ENCODE measurements at regions not wholly inside any gene's neighbourhood (a gene's known extent, or its start where the extent isn't known, plus 50 kb on each side); places are given as distances from the start of the nearest gene placed in this dataset.
A peak's percentile ranks its signal among the peaks of the same experiment; 100 is the strongest.
"Not testable (repeated sequence)": the region's sequence is repeated elsewhere in the genome, so short reads cannot be mapped to it uniquely, and the experiment has no call there.

DNA sequence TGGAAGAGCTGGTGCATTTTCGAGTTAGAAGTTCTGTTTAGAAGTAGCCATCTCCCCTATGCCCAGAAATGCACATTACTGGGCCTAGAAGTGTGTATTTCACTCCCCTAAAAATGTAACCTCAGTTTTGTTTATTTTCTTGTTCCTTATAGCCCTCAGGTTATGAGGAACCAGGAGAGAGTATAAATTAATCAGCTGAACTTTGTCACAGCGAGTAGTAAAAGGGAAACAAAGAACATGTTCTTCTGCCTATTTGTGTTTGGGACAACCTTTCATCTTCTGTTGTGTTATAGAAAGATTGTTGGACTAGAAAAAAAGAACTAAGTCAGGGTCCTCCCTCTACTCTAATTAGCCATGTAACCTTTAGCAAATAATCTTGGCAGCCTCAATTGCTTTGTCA is 160.5 kb upstream of the PDE4B start:
- no peak for DNase-seq
- Histone ChIP-seq H3K9me3 (ENCODE audit: low read depth) (no peaks in the 10 kb centered on the region), H3K9me2 (ENCODE audit: insufficient read depth) (no peaks in the 10 kb centered on the region), H3K4me2 (ENCODE audit: unreplicated experiment) (no peak overlapping the region), H2AFZ (no peak overlapping the region), H3F3A (ENCODE audit: insufficient read depth) (no peaks in the 10 kb centered on the region), H4K20me1 (ENCODE audit: insufficient read depth) (no peaks in the 10 kb centered on the region), H3K36me3 (ENCODE audit: low read depth) (no peaks in the 10 kb centered on the region), H3K27me3 (replicated peaks; ENCODE audit: insufficient read depth) (no peaks in the 10 kb centered on the region), H3K79me2 (ENCODE audit: insufficient read depth) (no peaks in the 10 kb centered on the region), H3K4me1 (ENCODE audit: insufficient read depth) (no peaks in the 10 kb centered on the region), H3K4me3 (no peak overlapping the region), H3K27ac (no peak overlapping the region), H3K9ac (no peak overlapping the region)
- TF ChIP-seq EZH2phosphoT487 (IDR thresholded peaks at IDR 0.05; ENCODE audit: insufficient read depth, low read depth) (no peak), EZH2 (IDR thresholded peaks at IDR 0.05; ENCODE audit: insufficient read depth, poor library complexity, severe bottlenecking) (no peak)
- 65 to 76% methylated on average over 2 of the region's 2 CpGs for WGBS, 2 experiments (ENCODE audit: low coverage in 1 of 2, low lambda C conversion rate in 2 of 2, missing lambda C conversion rate in 2 of 2)
- in situ Hi-C loops (cut with MboI): no loop called here

- 96 to 100% methylated on average over 1 of the region's 1 CpG for WGBS, 2 experiments (ENCODE audit: low coverage in 1 of 2, low lambda C conversion rate in 2 of 2, missing lambda C conversion rate in 2 of 2)
- Histone ChIP-seq H3K27ac (no peak overlapping the region), H3K9me3 (ENCODE audit: low read depth) (no peaks in the 10 kb centered on the region), H3K4me1 (ENCODE audit: insufficient read depth) (no peaks in the 10 kb centered on the region), H3K9me2 (ENCODE audit: insufficient read depth) (no peaks in the 10 kb centered on the region), H2AFZ (no peak overlapping the region), H3K4me2 (ENCODE audit: unreplicated experiment) (no peak overlapping the region), H3K9ac (no peak overlapping the region), H3K27me3 (replicated peaks; ENCODE audit: insufficient read depth) (no peaks in the 10 kb centered on the region), H3K79me2 (ENCODE audit: insufficient read depth) (no peaks in the 10 kb centered on the region), H3F3A (ENCODE audit: insufficient read depth) (no peaks in the 10 kb centered on the region), H4K20me1 (ENCODE audit: insufficient read depth) (no peaks in the 10 kb centered on the region), H3K4me3 (no peak overlapping the region), H3K36me3 (ENCODE audit: low read depth) (no peaks in the 10 kb centered on the region)
- TF ChIP-seq EZH2 (IDR thresholded peaks at IDR 0.05; ENCODE audit: insufficient read depth, poor library complexity, severe bottlenecking) (no peak), EZH2phosphoT487 (IDR thresholded peaks at IDR 0.05; ENCODE audit: insufficient read depth, low read depth) (no peak)
- in situ Hi-C loops (cut with MboI): no loop called here
- no peak for DNase-seq
Measured at GRCh38 chr1:65640046-65640445, 152.6 kb upstream of the PDE4B start.

DNA sequence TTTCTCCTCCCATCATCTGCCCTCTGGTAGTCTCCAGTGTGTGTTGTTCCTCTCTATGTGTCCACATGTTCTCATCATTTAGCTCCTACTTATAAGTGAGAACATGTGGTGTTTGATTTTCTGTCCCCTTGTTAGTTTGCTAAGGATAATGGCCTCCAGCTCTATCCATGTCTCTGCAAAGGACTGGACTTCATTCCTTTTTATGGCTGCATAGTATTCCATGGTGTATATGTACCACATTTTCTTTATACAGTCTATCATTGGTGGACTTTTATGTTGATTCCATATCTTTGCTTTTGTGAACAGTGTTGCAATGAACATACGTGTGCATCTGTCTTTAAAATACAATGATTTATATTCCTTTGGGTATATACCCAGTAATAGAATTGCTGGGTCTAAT is 143.5 kb upstream of the PDE4B start:
- WGBS, 2 experiments (ENCODE audit: low coverage in 1 of 2, low lambda C conversion rate in 2 of 2, missing lambda C conversion rate in 2 of 2): 55 to 70% methylated on average over 1 of the region's 1 CpG
- H2AFZ ChIP-seq; DNase-seq; H3F3A ChIP-seq (ENCODE audit: insufficient read depth); H4K20me1 ChIP-seq (ENCODE audit: insufficient read depth); in situ Hi-C loops (cut with MboI); H3K4me3 ChIP-seq; H3K79me2 ChIP-seq (ENCODE audit: insufficient read depth); H3K9me2 ChIP-seq (ENCODE audit: insufficient read depth); H3K4me2 ChIP-seq (ENCODE audit: unreplicated experiment); H3K36me3 ChIP-seq (ENCODE audit: low read depth); H3K27me3 ChIP-seq (replicated peaks; ENCODE audit: insufficient read depth); H3K9me3 ChIP-seq (ENCODE audit: low read depth); H3K4me1 ChIP-seq (ENCODE audit: insufficient read depth); H3K9ac ChIP-seq; H3K27ac ChIP-seq: not testable (repeated sequence)

DNA sequence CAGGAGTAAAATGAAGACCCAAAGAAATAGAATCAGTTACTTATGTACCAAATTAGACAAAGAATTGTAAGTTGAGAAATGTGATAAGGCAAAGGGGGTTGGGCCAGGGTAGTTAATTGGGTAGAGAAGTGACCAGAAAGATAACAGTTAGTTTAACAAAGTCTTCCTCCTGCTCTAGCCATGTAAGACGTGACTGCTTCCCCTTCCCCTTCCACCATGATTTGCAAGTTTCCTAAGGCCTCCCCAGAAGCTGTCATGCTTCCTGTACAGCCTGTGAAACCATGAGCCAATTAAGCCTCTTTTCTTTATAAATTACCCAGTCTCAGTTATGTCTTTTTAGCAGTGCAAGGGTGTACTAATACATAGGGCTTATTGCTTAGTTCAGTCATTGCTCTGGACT is 142.0 kb upstream of the PDE4B start:
- H3K27ac ChIP-seq: no peak overlapping the region
- no peaks in the 10 kb centered on the region for H3K79me2 ChIP-seq (ENCODE audit: insufficient read depth)
- H4K20me1 ChIP-seq (ENCODE audit: insufficient read depth): no peaks in the 10 kb centered on the region
- H2AFZ ChIP-seq: no peak overlapping the region
- H3K4me3 ChIP-seq: no peak overlapping the region
- TF ChIP-seq EZH2phosphoT487 (IDR thresholded peaks at IDR 0.05; ENCODE audit: insufficient read depth, low read depth) (no peak), EZH2 (IDR thresholded peaks at IDR 0.05; ENCODE audit: insufficient read depth, poor library complexity, severe bottlenecking) (no peak)
- no peaks in the 10 kb centered on the region for H3K36me3 ChIP-seq (ENCODE audit: low read depth)
- DNase-seq: no peak
- no peak overlapping the region for H3K4me2 ChIP-seq (ENCODE audit: unreplicated experiment)
- no peaks in the 10 kb centered on the region for H3F3A ChIP-seq (ENCODE audit: insufficient read depth)
- no peaks in the 10 kb centered on the region for H3K9me3 ChIP-seq (ENCODE audit: low read depth)
- H3K4me1 ChIP-seq (ENCODE audit: insufficient read depth): no peaks in the 10 kb centered on the region
- H3K27me3 ChIP-seq (replicated peaks; ENCODE audit: insufficient read depth): 0 out of 2 replicates have a peak, but pooled peaks cover 12% of the 10 kb centered on the region
- whole genome bisulfite sequencing, 2 experiments (ENCODE audit: low coverage in 1 of 2, low lambda C conversion rate in 2 of 2, missing lambda C conversion rate in 2 of 2): 60 to 61% methylated on average over 1 of the region's 1 CpG
- H3K9ac ChIP-seq: no peak overlapping the region
- in situ Hi-C loops (cut with MboI): no loop called here
- H3K9me2 ChIP-seq (ENCODE audit: insufficient read depth): no peaks in the 10 kb centered on the region

DNA sequence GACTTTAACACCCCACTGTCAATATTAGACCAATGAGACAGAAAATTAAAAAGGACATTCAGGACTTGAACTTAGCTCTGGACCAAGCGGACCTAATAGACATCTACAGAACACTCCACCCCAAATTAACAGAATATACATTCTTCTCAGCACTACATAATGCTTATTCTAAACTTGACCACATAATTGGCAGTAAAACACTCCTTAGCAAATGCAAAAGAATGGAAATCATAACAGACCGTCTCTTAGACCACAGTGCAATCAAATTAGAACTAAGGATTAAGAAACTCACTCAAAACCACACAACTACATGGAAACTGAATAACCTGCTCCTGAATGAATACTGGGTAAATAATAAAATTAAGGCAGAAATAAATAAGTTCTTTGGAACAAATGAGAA is 138.2 kb upstream of the PDE4B start:
- H3F3A ChIP-seq (ENCODE audit: insufficient read depth); H3K4me3 ChIP-seq; H3K9me3 ChIP-seq (ENCODE audit: low read depth); H3K4me2 ChIP-seq (ENCODE audit: unreplicated experiment); H2AFZ ChIP-seq; H3K4me1 ChIP-seq (ENCODE audit: insufficient read depth); H4K20me1 ChIP-seq (ENCODE audit: insufficient read depth); H3K9me2 ChIP-seq (ENCODE audit: insufficient read depth); H3K79me2 ChIP-seq (ENCODE audit: insufficient read depth); H3K36me3 ChIP-seq (ENCODE audit: low read depth); H3K9ac ChIP-seq; in situ Hi-C loops (cut with MboI); H3K27ac ChIP-seq: not testable (repeated sequence)
- peak; percentile 1 for DNase-seq
- 14 to 20% methylated on average over 2 of the region's 2 CpGs for WGBS, 2 experiments (ENCODE audit: low coverage in 1 of 2, low lambda C conversion rate in 2 of 2, missing lambda C conversion rate in 2 of 2)
- H3K27me3 ChIP-seq (replicated peaks; ENCODE audit: insufficient read depth): 0 out of 2 replicates have a peak, but pooled peaks cover 12% of the 10 kb centered on the region

- H3F3A ChIP-seq (ENCODE audit: insufficient read depth); in situ Hi-C loops (cut with MboI); DNase-seq; H3K4me3 ChIP-seq; H4K20me1 ChIP-seq (ENCODE audit: insufficient read depth); H3K27ac ChIP-seq; H3K9me3 ChIP-seq (ENCODE audit: low read depth); H3K9ac ChIP-seq; H3K36me3 ChIP-seq (ENCODE audit: low read depth); H2AFZ ChIP-seq; H3K4me2 ChIP-seq (ENCODE audit: unreplicated experiment); H3K79me2 ChIP-seq (ENCODE audit: insufficient read depth); H3K9me2 ChIP-seq (ENCODE audit: insufficient read depth); H3K4me1 ChIP-seq (ENCODE audit: insufficient read depth): not testable (repeated sequence)
- WGBS, 2 experiments (ENCODE audit: low coverage in 1 of 2, low lambda C conversion rate in 2 of 2, missing lambda C conversion rate in 2 of 2): 90 to 96% methylated on average over 2 of the region's 2 CpGs
- 0 out of 2 replicates have a peak, but pooled peaks cover 12% of the 10 kb centered on the region for H3K27me3 ChIP-seq (replicated peaks; ENCODE audit: insufficient read depth)
Measured at GRCh38 chr1:65657609-65658008, 135.1 kb upstream of the PDE4B start.

Measured in GM23248 (cell line).